PC-3 (cell line): ENCODE measurements at regions not wholly inside any gene's neighbourhood (a gene's known extent, or its start where the extent isn't known, plus 50 kb on each side); places are given as distances from the start of the nearest gene placed in this dataset.

ENCODE experiments used
- ATAC-seq: fragments of 200-7000 bp; cut with Tn5 transposase; 2 replicates; pipeline ENCODE4 v1.9.1; 2020; ENCODE audit warnings: mild to moderate bottlenecking, moderate library complexity
- BruUV-seq: library from RNA; stranded (reverse); fragments of 400-500 nt; replicated peaks from 2 replicates; lab custom pipeline; 2021; lab: Mats Ljungman, UMichigan
- CTCF ChIA-PET: fragments of 300-600 bp; sonication (Branson Sonifier 250); formaldehyde crosslinking; loops from one replicate; lab custom pipeline; 2022; ENCODE audit warnings: antibody characterized with exemption; lab: Charles Lee
- POLR2A ChIA-PET: fragments of 300-600 bp; sonication (Branson Sonifier 250); formaldehyde crosslinking; loops from one replicate; lab custom pipeline; 2022; ENCODE audit warnings: antibody characterized with exemption; ENCODE audit not compliant: unreplicated experiment; lab: Charles Lee
- DNase-seq: peaks from one replicate; pipeline ENCODE4 v3.0.0-alpha.2; 2015
- H2AFZ ChIP-seq: fragments of 300-600 bp; sonication (generic); 2 replicates; pipeline ENCODE4 v1.6.0; 2016; ENCODE audit warnings: antibody characterized with exemption, low read length
- H3F3A ChIP-seq: fragments of 300-600 bp; sonication (generic); one replicate; pipeline ENCODE4 v1.6.0; 2017; ENCODE audit warnings: antibody characterized with exemption, low read length, control low read depth, mild to moderate bottlenecking; ENCODE audit not compliant: unreplicated experiment
- H3K27ac ChIP-seq: fragments of 300-600 bp; sonication (generic); 2 replicates; pipeline ENCODE4 v1.5.1; 2016; ENCODE audit warnings: mild to moderate bottlenecking, low read length
- H3K27me3 ChIP-seq: fragments of 300-600 bp; sonication (generic); 2 replicates; pipeline ENCODE4 v1.6.1; 2016; ENCODE audit warnings: low read length, mixed read lengths
- H3K36me3 ChIP-seq: fragments of 300-600 bp; sonication (generic); 2 replicates; pipeline ENCODE4 v1.6.1; 2016; ENCODE audit warnings: low read depth, mixed run types, low read length, mixed read lengths
- H3K4me1 ChIP-seq: fragments of 300-600 bp; sonication (generic); 2 replicates; pipeline ENCODE4 v1.5.1; 2016; ENCODE audit warnings: low read length; ENCODE audit not compliant: insufficient read depth
- H3K4me2 ChIP-seq: fragments of 300-600 bp; sonication (generic); 2 replicates; pipeline ENCODE4 v1.6.0; 2016; ENCODE audit warnings: low read length
- H3K4me3 ChIP-seq: fragments of 300-600 bp; sonication (generic); 2 replicates; pipeline ENCODE4 v1.5.1; 2016; ENCODE audit warnings: mild to moderate bottlenecking, low read length, mixed read lengths
- H3K79me2 ChIP-seq: fragments of 300-600 bp; sonication (generic); 2 replicates; pipeline ENCODE4 v1.6.1; 2017; ENCODE audit warnings: low read length, mixed read lengths
- H3K9ac ChIP-seq: fragments of 300-600 bp; sonication (generic); 2 replicates; pipeline ENCODE4 v1.6.0; 2016; ENCODE audit warnings: mild to moderate bottlenecking, low read length
- H3K9me2 ChIP-seq: fragments of 300-600 bp; sonication (generic); replicated peaks from 2 replicates; pipeline ENCODE4 v1.6.1; 2016; ENCODE audit warnings: mixed run types, low read length, mixed read lengths
- H3K9me3 ChIP-seq: fragments of 300-600 bp; sonication (generic); 2 replicates; pipeline ENCODE4 v1.6.1; 2016; ENCODE audit warnings: low read length, mixed read lengths
- H4K20me1 ChIP-seq: fragments of 300-600 bp; sonication (generic); 2 replicates; pipeline ENCODE4 v1.6.1; 2016; ENCODE audit warnings: low read length, mixed read lengths
- CTCF ChIP-seq: fragments of 300-600 bp; sonication (generic); conservative IDR thresholded peaks from 2 replicates; pipeline ENCODE4 v1.5.1; 2017; ENCODE audit warnings: antibody characterized with exemption, low read depth, mild to moderate bottlenecking, low read length
- EZH2 ChIP-seq: fragments of 300-600 bp; sonication (generic); IDR thresholded peaks from one replicate; pipeline ENCODE4 v1.6.1; 2017; ENCODE audit warnings: antibody characterized with exemption, mild to moderate bottlenecking, low read length; ENCODE audit not compliant: unreplicated experiment
- EZH2phosphoT487 ChIP-seq: fragments of 300-600 bp; sonication (generic); IDR thresholded peaks from 2 replicates; pipeline ENCODE4 v1.6.1; 2018; ENCODE audit warnings: mild to moderate bottlenecking, antibody characterized with exemption, low read length, borderline replicate concordance
- intact Hi-C: fragments of 100-400 bp; cut with micrococcal nuclease; formaldehyde crosslinking; loops from 2 replicates; pipeline ENCODE4 v1.9.0; 2023

GRCh38 chr2:142531377-142531776, 346.1 kb upstream of the KYNU start:
- Histone ChIP-seq H3K79me2 (no peaks in the 10 kb centered on the region), H3K36me3 (no peaks in the 10 kb centered on the region), H2AFZ (no peak overlapping the region), H3K9ac (no peak overlapping the region), H3K4me2 (no peak overlapping the region), H3K4me1 (no peaks in the 10 kb centered on the region; the same call in 1 of the 2 replicates), H3K4me3 (no peak overlapping the region), H3K9me3 (no peaks in the 10 kb centered on the region), H3K9me2 (no peaks in the 10 kb centered on the region), H3K27ac (no peak overlapping the region), H3K27me3 (no peaks in the 10 kb centered on the region), H3F3A (no peaks in the 10 kb centered on the region), H4K20me1 (no peaks in the 10 kb centered on the region)
- BruUV-seq, result no TSS peak
- intact Hi-C loops, result no loop called here
- ATAC-seq (peak; percentile 95), DNase-seq (peak; percentile 38)
- TF ChIP-seq EZH2phosphoT487 (no peak), CTCF (no peak), EZH2 (no peak)
- ChIA-PET POLR2A (no interaction called here), CTCF (no interaction called here)

GRCh38 chr2:142525720-142526119, 351.7 kb upstream of the KYNU start:
- H2AFZ ChIP-seq, result no peak overlapping the region
- CTCF ChIA-PET, result no interaction called here
- BruUV-seq, result no TSS peak
- H3K27ac ChIP-seq, result no peak overlapping the region
- no peaks in the 10 kb centered on the region for H3K9me2 ChIP-seq
- intact Hi-C loops, result no loop called here
- no peaks in the 10 kb centered on the region for H4K20me1 ChIP-seq
- no peak overlapping the region for H3K4me2 ChIP-seq
- TF ChIP-seq EZH2phosphoT487 (no peak), EZH2 (no peak), CTCF (no peak)
- no peaks in the 10 kb centered on the region for H3K9me3 ChIP-seq
- no peaks in the 10 kb centered on the region for H3K4me1 ChIP-seq
- ATAC-seq (no peak), DNase-seq (no peak)
- no peak overlapping the region for H3K9ac ChIP-seq
- H3K27me3 ChIP-seq, result 0 out of 2 replicates have a peak, but pooled peaks cover 7% of the 10 kb centered on the region
- POLR2A ChIA-PET, result no interaction called here
- no peaks in the 10 kb centered on the region for H3K36me3 ChIP-seq
- H3K4me3 ChIP-seq, result no peak overlapping the region
- no peaks in the 10 kb centered on the region for H3F3A ChIP-seq
- no peaks in the 10 kb centered on the region for H3K79me2 ChIP-seq

- no peaks in the 10 kb centered on the region for H3K9me3 ChIP-seq
- no peak overlapping the region for H3K4me2 ChIP-seq
- no peaks in the 10 kb centered on the region for H4K20me1 ChIP-seq
- no peaks in the 10 kb centered on the region for H3K4me1 ChIP-seq
- H3K9me2 ChIP-seq, result no peaks in the 10 kb centered on the region
- no peak for ATAC-seq
- DNase-seq, result no peak
- H3K79me2 ChIP-seq, result no peaks in the 10 kb centered on the region
- H3K36me3 ChIP-seq, result no peaks in the 10 kb centered on the region
- H3F3A ChIP-seq, result no peaks in the 10 kb centered on the region
- POLR2A ChIA-PET, result interaction anchor here (0.6 kb wide), 1 partner anchor 11 kb away, joined by 6 read pairs; no protein-coding TSS in a partner anchor
- no peak overlapping the region for H3K27ac ChIP-seq
- no peak overlapping the region for H3K4me3 ChIP-seq
- TF ChIP-seq EZH2 (no peak), CTCF (no peak), EZH2phosphoT487 (no peak)
- no TSS peak for BruUV-seq
- CTCF ChIA-PET, result no interaction called here
- H3K9ac ChIP-seq, result no peak overlapping the region
- H3K27me3 ChIP-seq, result peaks cover 7% of the 10 kb centered on the region; the same call in 1 of the 2 replicates
- no peak overlapping the region for H2AFZ ChIP-seq
- intact Hi-C loops, result no loop called here
Observed at GRCh38 chr2:142521492-142521891, 356.0 kb upstream of the KYNU start.
